ENCODE measurements at regions not wholly inside any gene's neighbourhood (a gene's known extent, or its start where the extent isn't known, plus 50 kb on each side); places are given as distances from the start of the nearest gene placed in this dataset.

- H3K4me1 Mint-ChIP-seq (ENCODE audit: low read depth): peaks cover 48% of the 10 kb centered on the region
- peak overlapping the region; percentile 64 for H3K27ac Mint-ChIP-seq
- intact Hi-C loops (cut with micrococcal nuclease): no loop called here
- no peaks in the 10 kb centered on the region for H3K9me3 Mint-ChIP-seq
- H3K27me3 Mint-ChIP-seq: no peaks in the 10 kb centered on the region
- peaks cover 9% of the 10 kb centered on the region for H3K36me3 Mint-ChIP-seq (ENCODE audit: low read depth)
- no peak overlapping the region for H3K4me3 Mint-ChIP-seq
These were observed 51.0 kb upstream of the PCBP1 start for GRCh38 chr2:70036290-70036689.

GRCh38 chr2:70035344-70035844, 51.9 kb upstream of the PCBP1 start:
- H3K27ac Mint-ChIP-seq: peak overlapping the region; percentile 64
- intact Hi-C loops (cut with micrococcal nuclease): no loop called here
- H3K4me1 Mint-ChIP-seq (ENCODE audit: low read depth): peaks cover 54% of the 10 kb centered on the region
- H3K36me3 Mint-ChIP-seq (ENCODE audit: low read depth): peaks cover 12% of the 10 kb centered on the region
- H3K9me3 Mint-ChIP-seq: no peaks in the 10 kb centered on the region
- no peak overlapping the region for H3K4me3 Mint-ChIP-seq
- no peaks in the 10 kb centered on the region for H3K27me3 Mint-ChIP-seq

- Mint-ChIP-seq H3K4me1 (ENCODE audit: low read depth) (peaks cover 65% of the 10 kb centered on the region), H3K27me3 (no peaks in the 10 kb centered on the region), H3K36me3 (ENCODE audit: low read depth) (peaks cover 6% of the 10 kb centered on the region), H3K4me3 (no peak overlapping the region), H3K9me3 (no peaks in the 10 kb centered on the region), H3K27ac (peak overlapping the region; percentile 83)
- intact Hi-C loops (cut with micrococcal nuclease): loop anchor here (1.0 kb wide), 1 partner anchor 12 kb away; no protein-coding TSS in a partner anchor
These were observed 56.4 kb upstream of the PCBP1 start for GRCh38 chr2:70030724-70031420.

GRCh38 chr2:70029814-70030409, 57.4 kb upstream of the PCBP1 start:
- H3K27ac Mint-ChIP-seq: peak overlapping the region; percentile 83
- no peaks in the 10 kb centered on the region for H3K27me3 Mint-ChIP-seq
- H3K4me1 Mint-ChIP-seq (ENCODE audit: low read depth): peaks cover 62% of the 10 kb centered on the region
- intact Hi-C loops (cut with micrococcal nuclease): loop anchor here (1.0 kb wide), 1 partner anchor 13 kb away; no protein-coding TSS in a partner anchor
- peaks cover 6% of the 10 kb centered on the region for H3K36me3 Mint-ChIP-seq (ENCODE audit: low read depth)
- H3K9me3 Mint-ChIP-seq: no peaks in the 10 kb centered on the region
- no peak overlapping the region for H3K4me3 Mint-ChIP-seq

GRCh38 chr2:70024284-70024683, 62.9 kb upstream of the ASPRV1 start:
- no peaks in the 10 kb centered on the region for H3K27me3 Mint-ChIP-seq
- intact Hi-C loops (cut with micrococcal nuclease): no loop called here
- H3K4me1 Mint-ChIP-seq (ENCODE audit: low read depth): peaks cover 45% of the 10 kb centered on the region
- no peaks in the 10 kb centered on the region for H3K36me3 Mint-ChIP-seq (ENCODE audit: low read depth)
- no peaks in the 10 kb centered on the region for H3K9me3 Mint-ChIP-seq
- H3K27ac Mint-ChIP-seq: peak overlapping the region; percentile 67
- no peak overlapping the region for H3K4me3 Mint-ChIP-seq

GRCh38 chr2:70019096-70019495, 57.7 kb upstream of the ASPRV1 start:
- H3K4me3 Mint-ChIP-seq: no peak overlapping the region
- intact Hi-C loops (cut with micrococcal nuclease): no loop called here
- no peaks in the 10 kb centered on the region for H3K9me3 Mint-ChIP-seq
- H3K4me1 Mint-ChIP-seq (ENCODE audit: low read depth): peaks cover 25% of the 10 kb centered on the region
- peaks cover 10% of the 10 kb centered on the region for H3K36me3 Mint-ChIP-seq (ENCODE audit: low read depth)
- no peaks in the 10 kb centered on the region for H3K27me3 Mint-ChIP-seq
- peak overlapping the region; percentile 78 for H3K27ac Mint-ChIP-seq

GRCh38 chr2:70017962-70018361, 56.5 kb upstream of the ASPRV1 start:
- no peak overlapping the region for H3K4me3 Mint-ChIP-seq
- H3K36me3 Mint-ChIP-seq (ENCODE audit: low read depth): peaks cover 10% of the 10 kb centered on the region
- H3K4me1 Mint-ChIP-seq (ENCODE audit: low read depth): peaks cover 24% of the 10 kb centered on the region
- H3K9me3 Mint-ChIP-seq: no peaks in the 10 kb centered on the region
- intact Hi-C loops (cut with micrococcal nuclease): no loop called here
- H3K27me3 Mint-ChIP-seq: no peaks in the 10 kb centered on the region
- H3K27ac Mint-ChIP-seq: no peak overlapping the region

GRCh38 chr2:70014959-70015358, 53.5 kb upstream of the ASPRV1 start:
- H3K4me1 Mint-ChIP-seq (ENCODE audit: low read depth): peaks cover 36% of the 10 kb centered on the region
- no peaks in the 10 kb centered on the region for H3K9me3 Mint-ChIP-seq
- no peaks in the 10 kb centered on the region for H3K27me3 Mint-ChIP-seq
- H3K27ac Mint-ChIP-seq: peak overlapping the region; percentile 12
- peaks cover 10% of the 10 kb centered on the region for H3K36me3 Mint-ChIP-seq (ENCODE audit: low read depth)
- intact Hi-C loops (cut with micrococcal nuclease): loop anchor here (5.0 kb wide), 1 partner anchor 32 kb away; no protein-coding TSS in a partner anchor
- no peak overlapping the region for H3K4me3 Mint-ChIP-seq

- Mint-ChIP-seq H3K4me1 (ENCODE audit: low read depth) (peaks cover 24% of the 10 kb centered on the region), H3K9me3 (no peaks in the 10 kb centered on the region), H3K36me3 (ENCODE audit: low read depth) (peaks cover 5% of the 10 kb centered on the region), H3K27ac (no peak overlapping the region), H3K4me3 (no peak overlapping the region), H3K27me3 (no peaks in the 10 kb centered on the region)
- intact Hi-C loops (cut with micrococcal nuclease): loop anchor here (5.0 kb wide), 1 partner anchor 34 kb away; no protein-coding TSS in a partner anchor
These were observed 51.5 kb upstream of the ASPRV1 start for GRCh38 chr2:70012887-70013286.

- Mint-ChIP-seq H3K27ac (peak overlapping the region; percentile 86), H3K36me3 (ENCODE audit: low read depth) (peaks cover 5% of the 10 kb centered on the region), H3K9me3 (no peaks in the 10 kb centered on the region), H3K27me3 (no peaks in the 10 kb centered on the region), H3K4me1 (ENCODE audit: low read depth) (peaks cover 24% of the 10 kb centered on the region), H3K4me3 (no peak overlapping the region)
- intact Hi-C loops (cut with micrococcal nuclease): loop anchor here (5.0 kb wide), 1 partner anchor 36 kb away; no protein-coding TSS in a partner anchor
These were observed 50.4 kb upstream of the ASPRV1 start for GRCh38 chr2:70011786-70012185.

- Mint-ChIP-seq H3K4me1 (ENCODE audit: low read depth) (peaks cover 24% of the 10 kb centered on the region), H3K36me3 (ENCODE audit: low read depth) (peaks cover 5% of the 10 kb centered on the region), H3K27ac (peak overlapping the region; percentile 86), H3K4me3 (no peak overlapping the region), H3K9me3 (no peaks in the 10 kb centered on the region), H3K27me3 (no peaks in the 10 kb centered on the region)
- intact Hi-C loops (cut with micrococcal nuclease): loop anchor here (5.0 kb wide), 1 partner anchor 36 kb away; no protein-coding TSS in a partner anchor
These were observed 49.9 kb upstream of the ASPRV1 start for GRCh38 chr2:70011335-70011734.

Measured in dendritic cell treated with granulocyte-macrophage colony-stimulating factor and Interleukin-4, amounts not matched to agents 40 ng/mL and 50 ng/mL, for 4 days (primary cell).